GM12865 (cell line): ENCODE measurements at regions not wholly inside any gene's neighbourhood (a gene's known extent, or its start where the extent isn't known, plus 50 kb on each side); places are given as distances from the start of the nearest gene placed in this dataset.
A peak's percentile ranks its signal among the peaks of the same experiment; 100 is the strongest.
"Not testable (repeated sequence)": the region's sequence is repeated elsewhere in the genome, so short reads cannot be mapped to it uniquely, and the experiment has no call there.

ENCODE experiments used
- DNase-seq: peaks from one replicate; pipeline ENCODE4 v3.0.0; 2010; ENCODE audit warnings: low read depth
- H3K4me3 ChIP-seq: 2 replicates; pipeline ENCODE4 v1.5.1; 2011; ENCODE audit warnings: mild to moderate bottlenecking, low read depth, low read length, control low read depth
- TF ChIP-seq, protein P1 (sequence below): IDR thresholded peaks from 2 replicates; pipeline ENCODE4 v1.5.1; 2011; ENCODE audit warnings: low read length, control low read depth, low read depth, inconsistent platforms; ENCODE audit not compliant: insufficient read depth; ENCODE audit errors: missing control alignments

DNA sequence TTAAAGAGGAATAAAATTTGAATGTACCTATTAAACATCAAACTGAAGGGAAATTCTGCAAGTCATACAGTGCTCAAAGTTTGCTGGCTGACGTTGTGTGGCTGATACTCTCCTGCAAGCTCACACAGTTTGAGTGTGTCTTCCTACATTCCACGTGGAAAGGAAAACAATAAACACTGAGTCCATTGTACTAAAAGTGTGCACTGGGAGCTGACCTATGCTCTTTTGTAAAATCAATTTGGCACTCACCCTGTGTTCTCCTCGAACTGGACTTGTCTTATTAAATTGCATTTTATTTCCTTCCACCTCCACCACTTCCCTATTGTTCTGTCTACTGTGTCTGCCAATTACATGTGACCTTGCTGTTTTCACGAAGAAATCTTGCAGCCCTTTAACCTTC lies 458.0 kb downstream of the CPS1 start:
- DNase-seq, result no peak
- H3K4me3 ChIP-seq, result no peak overlapping the region
- TF ChIP-seq, protein P1, sequence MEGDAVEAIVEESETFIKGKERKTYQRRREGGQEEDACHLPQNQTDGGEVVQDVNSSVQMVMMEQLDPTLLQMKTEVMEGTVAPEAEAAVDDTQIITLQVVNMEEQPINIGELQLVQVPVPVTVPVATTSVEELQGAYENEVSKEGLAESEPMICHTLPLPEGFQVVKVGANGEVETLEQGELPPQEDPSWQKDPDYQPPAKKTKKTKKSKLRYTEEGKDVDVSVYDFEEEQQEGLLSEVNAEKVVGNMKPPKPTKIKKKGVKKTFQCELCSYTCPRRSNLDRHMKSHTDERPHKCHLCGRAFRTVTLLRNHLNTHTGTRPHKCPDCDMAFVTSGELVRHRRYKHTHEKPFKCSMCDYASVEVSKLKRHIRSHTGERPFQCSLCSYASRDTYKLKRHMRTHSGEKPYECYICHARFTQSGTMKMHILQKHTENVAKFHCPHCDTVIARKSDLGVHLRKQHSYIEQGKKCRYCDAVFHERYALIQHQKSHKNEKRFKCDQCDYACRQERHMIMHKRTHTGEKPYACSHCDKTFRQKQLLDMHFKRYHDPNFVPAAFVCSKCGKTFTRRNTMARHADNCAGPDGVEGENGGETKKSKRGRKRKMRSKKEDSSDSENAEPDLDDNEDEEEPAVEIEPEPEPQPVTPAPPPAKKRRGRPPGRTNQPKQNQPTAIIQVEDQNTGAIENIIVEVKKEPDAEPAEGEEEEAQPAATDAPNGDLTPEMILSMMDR, result no peak

DNA sequence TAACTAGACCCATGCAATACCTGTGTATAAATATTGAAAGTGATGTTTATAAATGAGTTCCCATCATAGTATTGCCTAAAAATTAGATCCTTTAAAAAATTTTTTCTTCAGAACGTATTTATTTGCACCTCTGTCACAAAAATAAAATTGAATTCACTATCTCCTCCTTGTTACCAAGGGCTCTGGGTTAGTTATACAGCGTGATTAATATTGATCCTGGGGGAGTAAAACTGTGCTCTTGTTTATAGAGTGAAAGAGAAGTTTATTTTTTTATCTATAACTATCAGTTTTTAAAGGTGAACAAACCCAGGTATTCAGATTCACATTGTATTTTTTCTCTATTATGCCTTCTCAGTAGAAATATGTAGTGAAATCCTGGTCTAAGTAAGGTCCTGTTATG lies 458.5 kb downstream of the CPS1 start:
- TF ChIP-seq, protein P1, result no peak
- no peak for DNase-seq

DNA sequence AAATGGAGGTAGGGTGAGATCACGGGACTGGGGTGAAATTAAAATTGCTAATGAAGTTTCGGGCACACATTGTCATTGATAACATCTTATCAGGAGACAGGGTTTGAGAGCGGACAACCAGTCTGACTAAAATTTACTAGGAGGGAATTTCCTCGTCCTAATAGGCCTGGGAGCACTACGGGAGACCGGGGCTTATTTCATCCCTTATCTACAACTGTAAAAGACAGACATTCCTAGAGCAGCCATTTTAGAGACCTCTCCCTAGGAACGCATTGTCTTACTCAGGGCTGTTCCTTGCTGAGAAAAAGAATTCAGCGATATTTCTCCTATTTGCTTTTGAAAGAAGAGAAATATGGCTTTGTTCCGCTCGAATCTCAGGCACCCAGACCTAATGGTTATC lies 468.7 kb downstream of the CPS1 start:
- not testable (repeated sequence) for DNase-seq

More for the DNA sequence above, 458.5 kb downstream of the CPS1 start:
- no peak overlapping the region for H3K4me3 ChIP-seq

DNA sequence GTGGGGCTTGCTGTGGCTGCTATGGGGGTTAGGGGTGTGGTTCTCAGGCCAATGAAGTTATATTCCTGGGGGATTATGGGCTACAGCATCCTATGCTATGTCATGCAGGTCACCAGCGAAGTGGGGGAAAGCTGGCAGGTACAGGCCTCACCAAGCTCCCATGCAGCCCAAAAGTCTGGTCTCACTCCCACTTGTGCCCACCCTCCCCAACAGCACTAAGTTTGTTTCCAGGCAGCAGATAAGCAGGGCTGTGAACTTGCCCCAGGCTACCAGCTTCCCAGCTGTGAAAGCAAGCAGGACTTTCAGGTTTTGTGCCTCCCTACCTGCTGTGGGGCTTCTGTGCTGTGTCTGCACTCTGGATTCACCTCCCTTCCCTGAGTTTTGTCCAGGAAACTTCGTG lies 469.7 kb downstream of the CPS1 start:
- DNase-seq, result no peak
- TF ChIP-seq, protein P1, result no peak
- H3K4me3 ChIP-seq, result no peak overlapping the region

More for the DNA sequence above, 468.7 kb downstream of the CPS1 start:
- not testable (repeated sequence) for H3K4me3 ChIP-seq

DNA sequence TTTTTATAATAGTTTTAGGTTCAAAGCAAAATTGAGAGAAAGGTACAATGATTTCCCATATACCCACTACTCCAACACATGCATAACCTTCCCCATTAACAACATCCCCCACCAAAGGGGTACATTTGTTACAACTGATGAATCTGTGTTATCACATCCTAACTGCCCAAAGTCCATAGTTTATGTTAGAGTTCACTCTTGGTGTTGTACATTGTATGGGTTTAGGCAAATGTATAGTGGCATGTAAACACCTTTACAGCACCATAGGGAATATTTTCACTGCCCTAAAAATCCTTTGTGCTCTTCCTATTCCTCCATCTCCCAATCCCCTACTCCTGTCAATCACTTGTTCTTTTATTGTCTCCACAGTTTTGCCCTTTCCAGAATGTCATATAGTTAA lies 471.6 kb downstream of the CPS1 start:
- TF ChIP-seq, protein P1, result no peak
- DNase-seq, result no peak
- H3K4me3 ChIP-seq, result no peak overlapping the region

DNA sequence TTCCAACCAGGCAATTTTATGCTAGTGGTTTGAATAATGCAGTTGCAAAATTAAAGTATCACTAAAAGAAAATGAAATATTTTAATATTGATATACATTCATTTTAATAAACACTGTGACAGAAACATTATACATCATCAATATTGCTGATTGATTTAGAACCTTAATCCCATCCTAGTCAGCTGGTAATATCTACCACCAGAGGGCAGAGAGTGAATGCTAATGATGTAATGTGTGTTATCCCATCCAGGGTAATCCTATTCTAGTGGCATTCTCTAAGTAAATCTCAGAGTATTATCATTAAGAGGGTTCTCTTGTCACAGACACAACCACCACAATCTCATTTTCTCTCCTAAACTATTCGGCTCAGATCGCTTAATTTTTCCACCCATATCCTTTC lies 477.4 kb downstream of the CPS1 start:
- DNase-seq, result no peak
- TF ChIP-seq, protein P1, result peak; percentile 3
- H3K4me3 ChIP-seq, result no peak overlapping the region

DNA sequence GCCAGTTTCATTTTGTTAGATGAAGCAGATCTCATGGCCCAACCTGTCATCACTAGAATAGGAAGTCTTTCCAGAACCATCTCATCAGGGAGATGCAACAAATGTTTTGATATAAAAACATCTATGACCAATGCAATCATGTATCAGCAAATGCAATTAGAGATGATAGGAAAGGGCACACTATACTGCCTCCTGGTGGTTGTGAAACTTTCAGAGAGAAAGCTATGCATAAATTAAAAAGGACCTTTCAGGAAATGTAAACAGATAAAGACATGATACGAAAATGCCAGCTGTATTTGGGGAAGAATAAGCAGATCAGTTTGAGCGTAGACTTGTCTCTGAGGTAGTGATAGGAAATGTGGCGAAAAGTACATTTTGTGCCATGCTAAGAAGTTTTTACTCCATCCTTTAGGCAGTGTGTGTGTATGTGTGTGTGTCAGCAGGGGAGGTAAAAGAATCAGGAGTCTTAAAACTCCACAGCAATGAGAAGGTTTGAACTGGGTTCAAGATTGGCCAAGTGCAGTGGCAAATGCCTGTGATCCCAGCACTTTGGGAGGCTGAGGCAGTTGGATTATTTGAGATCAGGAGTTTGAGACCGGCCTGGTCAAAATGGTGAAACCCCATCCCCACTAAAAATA lies 479.3 kb downstream of the CPS1 start:
- TF ChIP-seq, protein P1, result peak; percentile 48
- peak; percentile 16 for DNase-seq
- H3K4me3 ChIP-seq, result no peak overlapping the region
